ENCODE measurements at regions not wholly inside any gene's neighbourhood (a gene's known extent, or its start where the extent isn't known, plus 50 kb on each side); places are given as distances from the start of the nearest gene placed in this dataset.

- DNase-seq, result no peak
- no peaks in the 10 kb centered on the region for H3K36me3 ChIP-seq
- H3K27me3 ChIP-seq, result no peaks in the 10 kb centered on the region
- H3K4me1 ChIP-seq, result peaks cover 10 to 16% of the 10 kb centered on the region in 2 donors
- no peak overlapping the region for H3K4me3 ChIP-seq
- intact Hi-C loops (cut with DNase I; ENCODE audit: low total_unique reads), result no loop called here
- no peaks in the 10 kb centered on the region for H3K9me3 ChIP-seq
- no peak for TF ChIP-seq POLR2A (IDR thresholded peaks at IDR 0.05)
- TF ChIP-seq CTCF (IDR thresholded peaks at IDR 0.05), result no peak
- peak overlapping the region; percentile 67 to 86 for H3K27ac ChIP-seq
Measured at GRCh38 chr15:70319466-70319865, 221.7 kb upstream of the TLE3 start.

- peaks cover 10 to 16% of the 10 kb centered on the region in 2 donors for H3K4me1 ChIP-seq
- H3K27ac ChIP-seq, result peak overlapping the region; percentile 67 to 86
- no peaks in the 10 kb centered on the region for H3K27me3 ChIP-seq
- no peak for TF ChIP-seq POLR2A (IDR thresholded peaks at IDR 0.05)
- no peak for TF ChIP-seq CTCF (IDR thresholded peaks at IDR 0.05)
- no peak overlapping the region for H3K4me3 ChIP-seq
- H3K36me3 ChIP-seq, result no peaks in the 10 kb centered on the region
- H3K9me3 ChIP-seq, result no peaks in the 10 kb centered on the region
- intact Hi-C loops (cut with DNase I; ENCODE audit: low total_unique reads), result no loop called here
- DNase-seq, result peak; percentile 82 to 92
Measured at GRCh38 chr15:70318594-70319465, 221.1 kb upstream of the TLE3 start.

DNA sequence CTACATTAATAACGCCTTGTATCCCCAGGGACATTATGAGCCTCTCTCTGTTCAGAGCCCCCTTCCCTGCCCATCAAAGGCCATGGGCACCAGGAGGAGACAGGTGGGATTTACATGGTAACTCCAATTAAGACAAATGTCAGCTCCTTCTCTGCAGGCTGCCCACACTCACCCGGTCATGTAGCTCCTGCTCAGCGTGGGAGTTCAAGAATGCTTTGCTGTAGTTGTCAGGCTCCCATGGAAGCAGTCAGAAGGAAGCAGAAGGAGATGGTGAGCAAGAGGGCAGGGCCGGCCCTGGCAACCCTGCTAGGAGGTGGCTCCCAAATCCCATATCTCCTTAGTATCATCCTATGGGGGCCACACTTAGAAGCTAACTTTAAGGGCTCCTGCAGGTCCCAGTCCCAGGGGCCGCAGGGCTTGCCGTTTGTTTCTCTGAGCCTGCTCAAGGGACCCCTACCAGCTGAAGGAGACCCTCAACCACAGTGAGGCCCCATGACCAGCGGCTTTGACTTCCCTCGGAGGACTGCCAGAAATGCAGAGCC lies 218.4 kb upstream of the TLE3 start:
- Histone ChIP-seq H3K36me3 (no peaks in the 10 kb centered on the region), H3K27ac (peak overlapping the region in 1 of 2 donors; percentile 45), H3K9me3 (no peaks in the 10 kb centered on the region), H3K27me3 (no peaks in the 10 kb centered on the region), H3K4me1 (peaks cover 5 to 10% of the 10 kb centered on the region in 2 donors), H3K4me3 (no peak overlapping the region)
- peak; percentile 48 to 50 for DNase-seq
- intact Hi-C loops (cut with DNase I; ENCODE audit: low total_unique reads), result no loop called here
- TF ChIP-seq CTCF (IDR thresholded peaks at IDR 0.05) (no peak), POLR2A (IDR thresholded peaks at IDR 0.05) (no peak)

DNA sequence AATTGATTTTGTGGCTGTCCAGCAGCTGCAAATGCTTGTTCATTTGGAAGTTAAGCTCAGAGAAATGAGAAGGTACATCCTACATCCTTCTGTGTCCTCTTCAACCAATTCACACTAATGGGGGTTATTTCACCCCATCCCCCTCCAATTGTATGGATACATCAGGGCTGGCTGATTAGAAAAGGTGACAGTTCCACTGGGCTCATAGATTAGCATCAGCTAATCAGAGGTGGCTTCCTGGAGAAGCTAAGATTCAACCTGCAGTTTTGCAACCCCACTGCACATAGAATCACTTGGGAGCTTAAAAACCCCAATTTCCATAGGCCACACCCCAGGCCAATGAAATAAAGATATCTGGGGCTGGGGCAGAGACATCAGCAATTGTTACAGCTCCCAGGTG lies 217.7 kb upstream of the TLE3 start:
- no peak for DNase-seq
- Histone ChIP-seq H3K4me1 (peaks cover 5 to 8% of the 10 kb centered on the region in 2 donors), H3K9me3 (no peaks in the 10 kb centered on the region), H3K27me3 (no peaks in the 10 kb centered on the region), H3K4me3 (no peak overlapping the region), H3K27ac (no peak overlapping the region), H3K36me3 (no peaks in the 10 kb centered on the region)
- TF ChIP-seq POLR2A (IDR thresholded peaks at IDR 0.05) (no peak), CTCF (IDR thresholded peaks at IDR 0.05) (no peak)
- intact Hi-C loops (cut with DNase I; ENCODE audit: low total_unique reads), result no loop called here

DNA sequence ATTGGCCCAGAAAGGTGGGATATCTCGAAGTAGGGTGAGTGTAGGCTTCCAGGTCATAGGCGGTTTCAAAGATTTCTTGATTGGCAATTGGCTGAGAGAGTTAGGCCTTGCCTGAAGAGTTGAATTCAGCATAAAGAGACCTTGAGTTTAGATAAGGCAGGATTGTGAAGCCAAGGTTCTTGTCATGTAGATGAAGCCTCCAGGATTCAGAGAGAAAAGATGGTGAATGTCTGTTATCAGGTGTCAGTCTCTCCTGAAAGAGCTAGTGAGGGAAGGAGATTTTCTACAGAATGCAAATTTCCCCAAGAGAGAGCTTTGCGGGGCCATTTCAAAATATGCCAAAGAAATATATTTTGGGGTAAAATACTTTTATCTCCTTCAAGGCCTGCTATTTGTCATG lies 217.0 kb upstream of the TLE3 start:
- Histone ChIP-seq H3K4me3 (no peak overlapping the region), H3K36me3 (no peaks in the 10 kb centered on the region), H3K4me1 (peaks cover 4 to 5% of the 10 kb centered on the region in 2 donors), H3K27ac (no peak overlapping the region), H3K27me3 (no peaks in the 10 kb centered on the region), H3K9me3 (no peaks in the 10 kb centered on the region)
- TF ChIP-seq CTCF (IDR thresholded peaks at IDR 0.05), result no peak
- no peak for TF ChIP-seq POLR2A (IDR thresholded peaks at IDR 0.05)
- intact Hi-C loops (cut with DNase I; ENCODE audit: low total_unique reads), result no loop called here
- no peak for DNase-seq
